Activated CD8-positive, alpha-beta T cell treated with anti-CD3 and anti-CD28 coated beads for 36 hours (primary cell): ENCODE measurements at regions not wholly inside any gene's neighbourhood (a gene's known extent, or its start where the extent isn't known, plus 50 kb on each side); places are given as distances from the start of the nearest gene placed in this dataset.

Experiments
- ATAC-seq: fragments of 200-7000 bp; cut with Tn5 transposase; one replicate; pipeline ENCODE4 v1.10.0; 2021; ENCODE audit warnings: mild to moderate bottlenecking, moderate library complexity
- CTCF ChIA-PET: fragments of 350-600 bp; sonication (Branson Sonifier 250); formaldehyde crosslinking; loops from one replicate; lab custom pipeline; 2021; ENCODE audit warnings: antibody characterized with exemption; lab: Charles Lee
- POLR2A ChIA-PET: fragments of 350-600 bp; sonication (Branson Sonifier 250); formaldehyde crosslinking; loops from one replicate; lab custom pipeline; 2021; ENCODE audit warnings: antibody characterized with exemption; lab: Charles Lee
- DNase-seq: peaks from one replicate; pipeline ENCODE4 v3.0.0-alpha.2; 2020
- H3K27ac Mint-ChIP-seq: one replicate; pipeline ENCODE4 v1.8.0; 2021; ENCODE audit warnings: mild to moderate bottlenecking, mixed read lengths
- H3K27me3 Mint-ChIP-seq: one replicate; pipeline ENCODE4 v1.8.0; 2021; ENCODE audit warnings: mixed read lengths
- H3K36me3 Mint-ChIP-seq: one replicate; pipeline ENCODE4 v1.8.0; 2021; ENCODE audit warnings: low read depth, mixed read lengths
- H3K4me1 Mint-ChIP-seq: one replicate; pipeline ENCODE4 v1.8.0; 2021; ENCODE audit warnings: low read depth, mixed read lengths
- H3K4me3 Mint-ChIP-seq: one replicate; pipeline ENCODE4 v1.8.0; 2021; ENCODE audit warnings: mild to moderate bottlenecking, moderate library complexity, mixed read lengths
- H3K9me3 Mint-ChIP-seq: one replicate; pipeline ENCODE4 v1.8.0; 2021; ENCODE audit warnings: mixed read lengths
- CTCF ChIP-seq: fragments of 200-600 bp; IDR thresholded peaks from one replicate; pipeline ENCODE4 v1.8.0; 2022; ENCODE audit warnings: antibody characterized with exemption, mild to moderate bottlenecking
- intact Hi-C: fragments of 100-400 bp; cut with micrococcal nuclease; formaldehyde crosslinking; loops from one replicate; pipeline ENCODE4 v1.10.0; 2022

GRCh38 chr6:82691997-82692396 is 328.4 kb downstream of the TPBG start:
- CTCF ChIA-PET = interaction anchor here (0.9 to 1.1 kb wide), 2 partner anchors 21 to 420 kb away, joined by 3 to 4 read pairs; no protein-coding TSS in a partner anchor
- no peak for TF ChIP-seq CTCF
- no peaks in the 10 kb centered on the region for H3K9me3 Mint-ChIP-seq

GRCh38 chr6:82693094-82693493 is 329.5 kb downstream of the TPBG start:
- no peaks in the 10 kb centered on the region for H3K27me3 Mint-ChIP-seq
- H3K4me1 Mint-ChIP-seq = no peaks in the 10 kb centered on the region
- ATAC-seq (no peak), DNase-seq (no peak)
- intact Hi-C loops = no loop called here
- no peaks in the 10 kb centered on the region for H3K36me3 Mint-ChIP-seq
- ChIA-PET POLR2A (no interaction called here), CTCF (interaction anchor here (1.0 kb wide), 1 partner anchor 11 kb away, joined by 3 read pairs; no protein-coding TSS in a partner anchor)
- H3K9me3 Mint-ChIP-seq = no peaks in the 10 kb centered on the region
- TF ChIP-seq CTCF = no peak
- H3K27ac Mint-ChIP-seq = no peak overlapping the region
- H3K4me3 Mint-ChIP-seq = no peak overlapping the region

More at GRCh38 chr6:82691997-82692396, 328.4 kb downstream of the TPBG start:
- Mint-ChIP-seq H3K27ac (no peak overlapping the region), H3K36me3 (no peaks in the 10 kb centered on the region), H3K4me3 (no peak overlapping the region), H3K4me1 (no peaks in the 10 kb centered on the region), H3K27me3 (no peaks in the 10 kb centered on the region)
- POLR2A ChIA-PET = no interaction called here
- ATAC-seq (no peak), DNase-seq (no peak)
- intact Hi-C loops = no loop called here

- ChIA-PET POLR2A (no interaction called here), CTCF (interaction anchor here (1.4 kb wide), 1 partner anchor 11 kb away, joined by 3 read pairs; no protein-coding TSS in a partner anchor)
- no peak for TF ChIP-seq CTCF
- ATAC-seq (no peak), DNase-seq (no peak)
- no peak overlapping the region for H3K4me3 Mint-ChIP-seq
- H3K4me1 Mint-ChIP-seq = no peaks in the 10 kb centered on the region
- no peaks in the 10 kb centered on the region for H3K27me3 Mint-ChIP-seq
- H3K36me3 Mint-ChIP-seq = no peaks in the 10 kb centered on the region
- H3K9me3 Mint-ChIP-seq = peaks cover 4% of the 10 kb centered on the region
- intact Hi-C loops = no loop called here
- no peak overlapping the region for H3K27ac Mint-ChIP-seq
Observed at GRCh38 chr6:82701341-82701740, 337.7 kb downstream of the TPBG start.

GRCh38 chr6:82702574-82702973 is 339.0 kb downstream of the TPBG start:
- POLR2A ChIA-PET = no interaction called here
- H3K27ac Mint-ChIP-seq = no peak overlapping the region
- DNase-seq = no peak
- H3K4me3 Mint-ChIP-seq = no peak overlapping the region
- intact Hi-C loops = no loop called here
- H3K27me3 Mint-ChIP-seq = no peaks in the 10 kb centered on the region
- TF ChIP-seq CTCF = no peak
- peaks cover 4% of the 10 kb centered on the region for H3K9me3 Mint-ChIP-seq
- H3K4me1 Mint-ChIP-seq = no peaks in the 10 kb centered on the region
- CTCF ChIA-PET = interaction anchor here (1.4 kb wide), 1 partner anchor 10 kb away, joined by 3 read pairs; no protein-coding TSS in a partner anchor
- no peak for ATAC-seq
- no peaks in the 10 kb centered on the region for H3K36me3 Mint-ChIP-seq

- H3K9me3 Mint-ChIP-seq = peaks cover 4% of the 10 kb centered on the region
- no peak overlapping the region for H3K27ac Mint-ChIP-seq
- ChIA-PET POLR2A (no interaction called here), CTCF (no interaction called here)
- no peaks in the 10 kb centered on the region for H3K4me1 Mint-ChIP-seq
- TF ChIP-seq CTCF = no peak
- no peak overlapping the region for H3K4me3 Mint-ChIP-seq
- intact Hi-C loops = no loop called here
- no peak for DNase-seq
- H3K36me3 Mint-ChIP-seq = no peaks in the 10 kb centered on the region
- H3K27me3 Mint-ChIP-seq = no peaks in the 10 kb centered on the region
- ATAC-seq = no peak
Observed at GRCh38 chr6:82703230-82703629, 339.6 kb downstream of the TPBG start.
